ENCODE measurements at regions not wholly inside any gene's neighbourhood (a gene's known extent, or its start where the extent isn't known, plus 50 kb on each side); places are given as distances from the start of the nearest gene placed in this dataset.

DNA sequence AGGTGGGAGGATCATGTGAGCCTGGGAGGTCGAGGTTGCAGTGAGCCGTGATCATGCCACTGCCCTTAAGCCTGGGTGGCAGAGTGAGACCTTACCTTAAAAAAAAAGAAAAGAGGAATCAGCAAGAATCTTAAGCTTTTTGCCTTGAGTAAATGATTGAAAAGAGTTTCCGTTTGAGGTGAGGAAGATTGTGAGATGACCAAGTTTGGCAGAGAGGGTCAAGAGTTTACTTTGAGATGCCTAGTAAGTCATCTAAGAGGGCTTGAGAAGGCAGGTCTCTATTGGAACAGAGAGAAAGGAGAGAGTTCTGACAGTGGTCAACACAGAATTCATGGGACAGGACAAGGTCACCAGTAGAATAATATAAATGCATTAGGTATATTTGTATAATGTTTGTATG lies 572.1 kb downstream of the TLE4 start:
- no peak overlapping the region for H3K27ac ChIP-seq
- TF ChIP-seq, protein P1, sequence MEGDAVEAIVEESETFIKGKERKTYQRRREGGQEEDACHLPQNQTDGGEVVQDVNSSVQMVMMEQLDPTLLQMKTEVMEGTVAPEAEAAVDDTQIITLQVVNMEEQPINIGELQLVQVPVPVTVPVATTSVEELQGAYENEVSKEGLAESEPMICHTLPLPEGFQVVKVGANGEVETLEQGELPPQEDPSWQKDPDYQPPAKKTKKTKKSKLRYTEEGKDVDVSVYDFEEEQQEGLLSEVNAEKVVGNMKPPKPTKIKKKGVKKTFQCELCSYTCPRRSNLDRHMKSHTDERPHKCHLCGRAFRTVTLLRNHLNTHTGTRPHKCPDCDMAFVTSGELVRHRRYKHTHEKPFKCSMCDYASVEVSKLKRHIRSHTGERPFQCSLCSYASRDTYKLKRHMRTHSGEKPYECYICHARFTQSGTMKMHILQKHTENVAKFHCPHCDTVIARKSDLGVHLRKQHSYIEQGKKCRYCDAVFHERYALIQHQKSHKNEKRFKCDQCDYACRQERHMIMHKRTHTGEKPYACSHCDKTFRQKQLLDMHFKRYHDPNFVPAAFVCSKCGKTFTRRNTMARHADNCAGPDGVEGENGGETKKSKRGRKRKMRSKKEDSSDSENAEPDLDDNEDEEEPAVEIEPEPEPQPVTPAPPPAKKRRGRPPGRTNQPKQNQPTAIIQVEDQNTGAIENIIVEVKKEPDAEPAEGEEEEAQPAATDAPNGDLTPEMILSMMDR (conservative IDR thresholded peaks at IDR 0.05) = no peak
- TF ChIP-seq ZFX (IDR thresholded peaks at IDR 0.05) = no peak

GRCh38 chr9:80134487-80134886 lies 562.7 kb downstream of the TLE4 start:
- H3K27ac ChIP-seq = no peak overlapping the region
- no peak for TF ChIP-seq ZFX (IDR thresholded peaks at IDR 0.05)
- TF ChIP-seq, protein P1 (conservative IDR thresholded peaks at IDR 0.05) = no peak

GRCh38 chr9:80131627-80132026 lies 559.9 kb downstream of the TLE4 start:
- H3K27ac ChIP-seq = no peak overlapping the region
- TF ChIP-seq, protein P1 (conservative IDR thresholded peaks at IDR 0.05) = no peak
- TF ChIP-seq ZFX (IDR thresholded peaks at IDR 0.05) = no peak

GRCh38 chr9:80127920-80128319 lies 556.2 kb downstream of the TLE4 start:
- no peak overlapping the region for H3K27ac ChIP-seq
- TF ChIP-seq, protein P1 (conservative IDR thresholded peaks at IDR 0.05) = no peak
- TF ChIP-seq ZFX (IDR thresholded peaks at IDR 0.05) = no peak

DNA sequence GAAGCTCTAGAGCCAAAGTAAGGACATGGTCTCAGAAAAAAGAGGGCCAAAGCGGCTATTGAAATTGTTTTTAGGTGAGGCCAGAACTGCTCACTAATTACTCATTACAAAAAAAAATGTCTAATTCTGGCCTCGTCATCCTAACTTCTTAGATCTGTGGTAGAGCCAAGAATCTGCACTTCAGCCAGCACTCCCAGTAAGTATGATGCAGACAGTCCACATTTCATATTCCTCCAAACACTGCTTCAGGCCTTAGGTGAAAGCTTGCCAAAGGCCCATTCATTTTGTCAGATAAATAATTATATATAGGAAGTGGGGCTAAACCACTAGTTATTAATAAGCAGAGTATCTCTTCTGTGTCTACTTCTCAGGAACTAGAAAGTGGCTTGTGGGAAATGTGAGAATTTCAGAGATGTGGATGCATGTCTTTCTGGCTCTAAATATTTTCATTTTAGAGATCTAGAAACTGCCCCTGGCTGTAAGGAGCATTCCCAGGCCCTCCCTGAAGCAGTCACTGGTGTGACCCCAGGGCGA lies 554.0 kb downstream of the TLE4 start:
- H3K27ac ChIP-seq = no peak overlapping the region
- TF ChIP-seq ZFX (IDR thresholded peaks at IDR 0.05) = no peak
- TF ChIP-seq, protein P1 (conservative IDR thresholded peaks at IDR 0.05) = no peak

- TF ChIP-seq, protein P1 (conservative IDR thresholded peaks at IDR 0.05) = no peak
- TF ChIP-seq ZFX (IDR thresholded peaks at IDR 0.05) = no peak
- no peak overlapping the region for H3K27ac ChIP-seq
These were observed 545.3 kb downstream of the TLE4 start for GRCh38 chr9:80117031-80117430.

GRCh38 chr9:80114241-80114640 lies 542.5 kb downstream of the TLE4 start:
- TF ChIP-seq ZFX (IDR thresholded peaks at IDR 0.05) = no peak
- TF ChIP-seq, protein P1 (conservative IDR thresholded peaks at IDR 0.05) = no peak
- H3K27ac ChIP-seq = no peak overlapping the region

Measured in C4-2B (cell line).